GM18870 (cell line): ENCODE measurements at regions not wholly inside any gene's neighbourhood (a gene's known extent, or its start where the extent isn't known, plus 50 kb on each side); places are given as distances from the start of the nearest gene placed in this dataset.

Experiments
- ATAC-seq: cut with Tn5 transposase; IDR thresholded peaks from one replicate; pipeline ENCODE4 v1.9.1; 2021; ENCODE audit warnings: moderate library complexity; ENCODE audit not compliant: unreplicated experiment

DNA sequence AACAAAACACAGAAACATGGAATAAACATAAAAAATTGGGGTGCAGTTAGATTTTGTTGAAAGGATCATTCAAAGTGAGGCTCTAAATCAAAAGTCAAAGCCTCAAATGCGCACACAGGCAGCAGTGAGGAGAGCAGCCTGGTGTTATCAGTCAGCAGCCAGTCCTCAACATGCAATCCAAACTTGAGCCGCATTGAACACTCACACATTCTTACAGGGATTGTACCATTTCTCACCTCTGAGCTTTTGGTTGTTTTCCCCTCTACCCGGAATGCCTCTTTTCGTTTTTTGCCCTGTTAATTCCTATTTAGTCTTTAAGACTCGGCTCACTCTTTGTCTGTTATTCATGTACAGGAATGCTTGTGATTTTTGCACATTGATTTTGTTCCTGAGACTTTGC is 81.1 kb upstream of the PUM3 start:
- no peak for ATAC-seq

DNA sequence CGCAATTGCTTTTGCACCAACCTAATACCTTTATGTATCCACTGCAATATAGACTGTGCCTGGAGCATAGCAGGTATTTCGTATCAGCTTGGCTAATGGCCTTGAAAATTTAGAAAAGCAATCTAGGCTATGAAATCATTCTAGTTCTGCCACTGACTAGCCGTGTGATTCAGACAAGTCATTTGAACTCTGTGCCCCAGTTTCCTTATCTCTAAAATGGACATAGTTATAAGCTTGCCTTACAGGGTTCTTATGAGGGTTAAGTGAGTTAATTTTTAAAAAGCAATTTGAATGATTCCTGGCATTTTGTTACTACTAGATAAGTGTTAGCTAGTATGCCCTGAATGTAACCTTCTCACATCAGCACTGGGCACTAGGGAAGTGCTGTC is 80.5 kb upstream of the PUM3 start:
- ATAC-seq: no peak

DNA sequence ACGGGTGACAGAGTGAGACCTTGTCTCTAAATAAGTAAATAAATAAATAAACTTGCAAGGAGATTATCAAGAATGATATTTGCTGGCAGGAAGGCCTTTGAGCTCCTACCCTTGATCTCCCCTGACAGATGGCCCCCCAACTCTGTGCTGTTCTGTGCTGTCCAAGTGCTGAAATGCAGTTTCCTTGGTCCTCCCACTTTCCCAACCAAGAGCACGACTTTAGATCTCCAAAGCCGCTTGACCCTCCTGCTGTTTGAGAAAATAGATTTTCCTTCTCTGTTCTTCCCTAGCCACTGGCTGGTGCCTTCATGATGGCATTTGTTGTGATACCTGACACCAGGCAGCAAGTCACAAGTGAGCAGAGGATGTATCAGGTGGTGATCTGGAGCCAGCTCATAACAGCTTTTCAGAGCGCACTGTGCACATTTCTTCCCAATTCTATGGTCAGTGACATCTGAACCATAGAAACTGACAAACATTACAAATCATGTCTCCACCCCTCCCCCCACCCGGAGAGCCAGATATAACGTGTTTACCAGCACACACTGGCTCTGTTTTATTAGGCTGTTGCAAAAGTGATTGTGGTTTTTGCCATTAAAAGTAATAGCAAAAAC is 80.0 kb upstream of the PUM3 start:
- no peak for ATAC-seq

DNA sequence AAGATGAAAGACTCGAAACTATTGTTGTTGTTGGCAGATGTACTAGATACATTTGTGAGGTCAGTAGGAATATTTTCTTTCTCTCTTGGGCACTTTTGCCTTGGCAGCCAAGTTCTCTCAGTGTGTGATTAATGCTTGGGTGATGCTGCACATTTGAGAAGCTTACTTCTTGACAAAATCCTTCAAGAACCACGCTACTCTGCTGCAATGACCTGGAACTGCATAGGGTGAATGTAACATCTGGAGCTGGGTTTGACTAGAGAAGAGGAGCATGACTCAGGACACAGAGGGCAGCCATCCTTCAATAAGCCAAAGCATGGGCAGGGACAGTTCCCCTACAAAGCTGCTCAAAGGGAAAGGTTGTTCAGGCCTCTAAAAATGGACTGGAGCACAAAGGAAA is 75.5 kb upstream of the PUM3 start:
- no peak for ATAC-seq

DNA sequence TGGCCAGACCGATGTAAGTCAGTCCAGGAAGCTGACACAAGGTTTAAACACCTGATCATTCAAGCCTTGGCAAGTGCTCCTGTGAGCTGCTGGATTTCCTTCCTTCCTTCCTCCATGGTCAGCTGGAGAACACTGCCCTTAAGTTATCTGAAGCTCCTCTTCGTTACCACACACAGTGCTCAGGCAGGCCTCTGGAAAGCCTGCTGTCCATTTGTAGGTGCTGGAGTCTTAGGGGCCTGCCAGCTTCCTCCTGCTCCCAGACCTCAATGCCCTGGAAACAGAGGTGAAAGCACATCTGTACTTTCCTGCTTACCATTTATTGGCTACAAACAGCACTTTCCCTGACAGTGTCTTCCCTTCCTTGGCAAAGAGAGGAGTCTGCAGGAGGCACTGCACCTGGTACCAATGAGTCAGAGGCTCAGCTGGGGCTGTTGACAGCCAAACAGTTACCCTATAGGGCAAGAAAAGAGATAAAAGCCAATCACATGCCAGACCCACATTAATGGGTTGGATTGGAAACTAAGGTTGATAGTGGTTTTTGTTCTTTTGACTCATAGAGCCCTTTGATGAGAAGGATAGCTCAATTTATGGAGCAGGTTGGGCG is 72.6 kb upstream of the PUM3 start:
- no peak for ATAC-seq

DNA sequence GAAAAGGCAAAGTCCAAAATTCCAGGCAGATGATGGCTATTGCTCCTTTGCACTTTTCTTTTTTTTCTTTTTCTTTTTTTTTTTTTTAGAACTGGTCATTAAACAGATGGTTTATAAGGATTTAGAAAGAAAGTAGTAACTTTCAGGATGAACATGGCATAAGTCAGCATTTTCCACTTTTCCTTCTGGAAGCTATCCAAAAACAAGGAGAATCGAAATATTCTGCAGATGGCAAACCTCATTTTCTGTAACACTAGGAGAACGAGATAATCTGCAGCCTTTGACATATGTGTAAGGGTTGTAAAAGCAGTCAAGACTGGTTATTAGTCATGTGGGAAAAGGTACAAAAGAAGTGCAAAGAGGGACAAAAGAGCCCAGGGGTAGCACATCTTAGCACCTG is 69.1 kb upstream of the PUM3 start:
- no peak for ATAC-seq

DNA sequence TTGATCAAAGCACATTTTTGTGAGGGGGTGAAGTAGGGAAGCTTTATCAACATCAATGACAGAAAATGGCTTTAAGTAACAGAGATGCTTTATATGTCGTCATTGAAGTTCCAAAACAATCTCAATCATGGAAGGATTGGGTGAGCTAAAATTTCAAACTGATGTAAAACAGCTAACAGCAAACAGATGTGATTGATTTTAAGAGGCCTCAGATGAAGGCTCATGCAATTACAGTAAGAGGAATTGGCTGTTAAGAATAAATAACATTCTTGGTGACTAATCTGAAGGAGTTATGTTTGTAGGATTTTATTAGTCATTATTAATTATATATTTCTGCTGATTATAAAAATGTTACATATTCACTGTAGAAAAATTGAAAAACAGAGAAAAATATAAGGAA is 63.5 kb upstream of the PUM3 start:
- no peak for ATAC-seq

DNA sequence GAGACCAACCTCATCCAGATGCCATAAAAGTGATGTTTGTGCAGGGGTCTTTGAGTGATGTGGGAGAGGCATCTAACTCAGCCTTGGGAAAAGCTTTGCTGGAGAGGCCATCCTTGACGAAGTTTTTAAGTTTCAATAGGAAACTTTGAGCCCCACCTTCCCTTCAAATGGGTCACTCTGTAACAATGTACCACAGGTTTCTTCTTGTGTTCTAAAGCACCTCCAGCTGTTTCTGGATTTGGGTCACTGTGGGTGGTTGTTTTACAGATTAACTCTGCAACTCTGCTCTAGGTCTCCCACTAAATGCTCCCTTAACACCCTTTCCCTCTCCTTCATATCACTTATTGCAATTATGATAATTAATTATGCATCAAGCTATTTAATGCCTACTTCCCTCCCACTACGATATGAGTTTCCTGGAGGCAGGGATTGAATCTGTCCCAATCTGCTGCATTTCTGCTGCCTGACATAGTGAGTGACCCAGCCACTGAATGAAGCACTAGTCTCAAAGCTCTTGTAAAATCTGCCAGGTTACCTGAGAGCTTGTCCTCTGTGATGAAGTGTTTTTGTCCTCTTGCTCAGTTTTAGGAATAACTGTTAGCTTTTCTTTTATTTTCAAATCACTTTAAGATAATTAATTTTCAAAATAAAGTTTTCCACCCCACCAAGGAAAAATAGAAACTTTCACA is 60.5 kb upstream of the PUM3 start:
- ATAC-seq: no peak
